COLO829 (cell line): ENCODE measurements at regions not wholly inside any gene's neighbourhood (a gene's known extent, or its start where the extent isn't known, plus 50 kb on each side); places are given as distances from the start of the nearest gene placed in this dataset.

Experiments used
- DNase-seq: peaks from one replicate; pipeline ENCODE4 v3.0.0; 2012; ENCODE audit warnings: low spot score

DNA sequence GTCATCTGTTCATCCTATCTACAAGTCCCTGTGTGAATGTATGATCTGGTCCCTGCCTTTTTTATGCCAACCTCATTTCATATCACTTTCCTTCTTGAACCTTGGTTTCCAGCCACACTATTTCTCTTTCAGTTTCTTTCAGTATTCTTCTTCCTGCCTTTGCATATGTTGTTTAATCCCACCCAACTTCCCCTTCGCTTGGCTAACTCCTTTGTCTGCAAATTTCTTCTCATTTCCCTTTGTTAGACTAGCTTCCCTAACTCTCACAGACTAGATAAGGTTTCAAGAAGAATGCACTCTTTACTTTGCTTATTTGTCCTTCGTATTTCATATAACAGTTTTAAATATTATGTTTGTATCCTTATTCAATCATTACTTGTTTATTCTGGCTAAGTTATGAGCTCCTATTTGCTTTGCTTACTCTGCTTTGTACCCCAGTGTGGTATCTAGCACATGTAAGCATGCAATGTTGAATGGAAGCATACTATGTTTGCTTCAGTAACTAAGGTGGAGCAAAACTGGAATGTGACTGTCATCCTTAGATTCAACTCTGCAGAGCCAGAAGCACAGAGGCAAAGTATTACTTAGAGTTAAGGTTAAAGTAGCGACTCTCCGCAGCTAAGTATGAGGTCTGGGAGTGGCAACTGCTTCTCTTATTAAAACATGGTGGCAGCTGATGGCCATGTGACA lies 681.3 kb downstream of the CPS1 start:
- DNase-seq, result no peak

DNA sequence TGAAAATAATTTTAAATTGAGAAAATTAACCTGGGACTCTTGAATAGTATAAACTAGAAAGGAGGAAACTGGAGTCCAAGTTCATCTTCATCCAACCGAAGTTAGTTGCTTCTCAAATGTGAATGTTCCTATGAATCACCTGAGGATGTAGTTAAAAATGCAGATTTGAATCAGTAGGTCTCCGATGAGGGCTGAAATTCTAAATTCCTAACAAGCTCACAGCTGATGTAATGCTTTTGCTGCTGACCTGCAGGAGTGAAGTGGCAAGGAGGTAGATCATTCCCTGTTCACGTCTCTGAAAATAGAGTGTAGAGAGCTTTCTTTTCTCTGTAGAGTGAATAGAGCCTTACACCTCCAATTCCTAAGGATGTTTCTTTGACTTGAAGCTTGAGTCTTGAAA lies 685.5 kb downstream of the CPS1 start:
- DNase-seq, result no peak

DNA sequence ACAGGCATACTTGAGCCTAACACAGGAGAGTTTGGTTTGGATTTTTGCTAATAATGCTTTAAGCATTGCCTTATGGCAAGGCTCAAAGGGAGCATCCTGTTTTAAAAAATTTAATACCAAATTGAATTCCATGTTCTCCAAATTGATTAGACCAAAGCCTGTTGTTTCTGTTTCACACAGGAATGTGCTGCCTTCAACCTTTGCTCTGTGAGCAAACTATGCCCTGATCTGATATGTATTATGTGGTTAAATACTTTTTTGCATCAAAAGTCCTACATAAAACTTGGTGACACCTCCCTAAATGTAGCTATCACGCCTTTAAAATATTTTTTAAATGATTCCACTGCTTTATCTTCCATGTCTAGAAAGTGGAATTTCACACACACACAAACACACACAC lies 691.4 kb downstream of the CPS1 start:
- DNase-seq, result no peak

DNA sequence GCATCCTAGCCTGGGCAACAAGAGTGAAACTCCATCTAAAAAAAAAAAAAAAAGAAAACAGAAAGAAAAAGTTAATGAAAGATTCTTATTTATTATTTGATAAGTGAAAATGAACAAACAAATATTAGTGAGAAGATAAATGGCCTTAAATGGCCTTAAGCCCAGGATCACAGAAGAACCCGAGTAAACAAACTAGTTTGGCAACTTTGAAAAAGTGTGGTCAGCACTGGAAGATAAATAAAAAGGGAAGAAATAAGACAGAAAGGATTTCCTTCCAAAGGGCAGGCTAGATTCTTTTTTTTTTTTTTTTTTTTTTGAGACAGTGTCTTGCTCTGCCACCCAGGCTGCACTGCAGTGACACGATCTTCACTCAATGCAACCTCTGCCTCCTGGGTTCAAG lies 692.4 kb downstream of the CPS1 start:
- no peak for DNase-seq

DNA sequence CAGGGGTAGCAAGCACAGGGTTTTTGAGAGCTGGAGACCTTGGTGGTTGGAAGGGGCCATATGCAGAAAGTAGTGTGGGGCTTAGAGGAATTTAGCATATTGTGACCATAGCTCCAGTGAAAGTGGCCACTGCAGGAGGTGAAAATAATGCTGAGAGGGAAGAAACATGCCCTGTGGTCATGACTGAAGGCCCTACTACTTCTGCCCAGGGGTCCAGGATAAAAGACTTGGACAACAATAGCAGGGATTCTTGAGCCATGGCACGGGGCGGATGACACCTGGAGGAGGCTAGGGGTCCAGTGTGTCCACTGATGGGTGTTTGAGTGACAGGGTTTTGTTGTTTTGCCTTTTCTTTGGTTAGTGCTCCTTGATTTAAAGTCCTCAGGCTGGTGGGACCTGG lies 694.6 kb downstream of the CPS1 start:
- DNase-seq, result no peak

DNA sequence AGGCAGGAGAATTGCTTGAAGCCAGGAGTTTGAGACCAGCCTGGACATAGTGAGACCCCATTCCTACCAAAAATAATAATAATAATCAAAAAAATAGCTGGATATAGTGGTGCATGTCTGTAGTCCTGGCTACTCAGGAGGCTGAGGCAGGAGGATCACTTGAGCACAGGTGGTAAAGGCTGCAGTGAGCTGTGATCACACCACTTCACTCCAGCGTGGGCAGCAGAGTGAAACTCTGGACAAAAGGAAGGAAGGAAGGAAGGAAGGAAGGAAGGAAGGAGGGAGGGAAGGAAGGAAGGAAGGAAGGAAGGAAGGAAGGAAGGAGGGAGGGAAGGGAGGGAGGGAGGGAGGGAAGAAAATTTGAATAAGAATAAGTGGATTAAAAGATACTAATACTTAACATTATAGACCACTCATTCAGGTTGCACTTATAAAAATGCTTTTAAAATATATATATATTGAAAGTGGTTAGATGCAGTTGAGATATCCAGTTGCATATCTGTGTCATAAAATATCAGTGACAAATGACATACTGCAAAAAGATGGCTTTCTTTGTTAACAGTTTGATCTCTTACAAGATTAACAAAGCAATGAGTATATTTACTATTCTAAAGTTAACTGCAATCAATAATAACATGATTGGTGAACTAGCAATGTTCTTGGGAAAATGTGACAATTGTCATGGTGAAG lies 702.4 kb downstream of the CPS1 start:
- no peak for DNase-seq

DNA sequence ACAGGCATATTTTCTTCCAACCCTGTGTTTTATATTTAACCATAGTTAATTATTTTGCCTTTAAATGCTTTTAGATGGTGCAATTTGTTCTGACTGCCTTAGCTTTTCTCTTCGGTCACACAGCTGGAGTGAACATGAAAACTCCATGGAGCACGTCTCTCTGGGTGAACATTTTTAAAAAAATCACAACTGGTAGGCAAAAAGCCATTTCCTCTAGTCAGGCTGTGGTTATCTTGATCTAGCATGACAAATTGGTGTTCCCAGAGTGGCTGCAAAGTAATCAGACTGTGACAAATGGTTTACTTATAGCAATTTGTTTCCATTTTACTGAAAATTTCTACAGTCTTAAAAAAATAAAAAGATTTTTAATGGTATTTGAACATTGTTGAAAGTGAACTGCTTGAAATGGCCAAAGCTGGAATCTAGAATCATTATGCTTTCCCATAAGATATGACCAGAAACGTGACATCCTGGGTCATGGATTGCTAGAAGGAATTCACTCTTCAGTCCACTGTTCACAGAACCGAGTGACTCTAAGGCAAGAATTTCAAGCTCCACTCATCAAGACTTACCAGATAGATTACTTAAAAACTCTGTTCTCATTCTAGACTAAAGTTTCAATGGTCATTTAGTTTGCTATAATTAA lies 703.6 kb downstream of the CPS1 start:
- no peak for DNase-seq

DNA sequence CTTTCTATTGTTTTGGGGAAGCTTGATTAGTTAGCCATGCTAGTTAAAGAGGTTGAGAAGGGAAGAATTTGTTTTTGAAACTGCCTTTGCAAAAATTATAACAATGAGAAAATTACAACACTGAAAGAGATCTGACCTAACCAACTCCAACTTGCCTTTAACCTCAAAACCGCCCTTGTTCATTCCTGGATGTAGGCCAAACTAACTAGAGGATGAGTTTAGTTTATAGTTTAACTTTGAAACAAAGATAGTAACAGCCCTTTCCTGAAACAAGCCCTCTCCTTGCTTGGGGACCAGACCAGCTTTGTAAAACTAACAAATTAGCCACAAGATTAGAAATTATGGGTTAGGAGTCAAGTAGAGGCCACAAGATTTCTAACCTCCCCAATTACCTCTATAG lies 713.9 kb downstream of the CPS1 start:
- DNase-seq, result no peak

DNA sequence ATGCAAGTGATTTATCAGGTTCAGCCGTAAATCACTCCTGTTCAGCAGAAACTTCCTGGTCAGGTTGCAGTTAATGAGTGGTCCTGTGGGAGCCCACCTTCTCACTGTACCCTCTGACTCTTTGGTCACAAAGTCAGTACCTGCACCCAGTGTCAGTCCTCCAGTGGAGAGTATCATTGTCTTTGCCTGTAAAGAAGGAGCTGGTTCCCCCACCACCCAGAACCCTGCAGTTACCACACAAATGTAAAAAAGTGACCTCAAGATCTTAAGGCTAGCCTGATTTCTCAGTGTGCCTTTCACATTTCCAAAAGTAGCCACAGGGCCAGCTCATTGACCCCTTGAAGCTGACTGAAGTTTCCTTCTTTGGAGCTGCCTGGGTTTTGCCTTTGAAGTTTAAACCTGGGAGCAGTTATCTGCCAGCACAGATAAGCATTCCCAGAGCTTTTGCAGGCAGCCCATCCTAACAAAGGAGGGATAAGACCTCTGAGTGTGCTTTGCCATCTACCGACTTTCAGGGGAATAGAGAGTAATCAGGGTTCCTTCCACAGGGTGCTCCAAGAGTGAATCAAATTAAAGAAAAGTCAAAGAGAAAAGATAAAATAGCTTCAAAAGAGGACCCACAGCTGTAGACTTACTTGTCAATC lies 725.2 kb downstream of the CPS1 start:
- no peak for DNase-seq

DNA sequence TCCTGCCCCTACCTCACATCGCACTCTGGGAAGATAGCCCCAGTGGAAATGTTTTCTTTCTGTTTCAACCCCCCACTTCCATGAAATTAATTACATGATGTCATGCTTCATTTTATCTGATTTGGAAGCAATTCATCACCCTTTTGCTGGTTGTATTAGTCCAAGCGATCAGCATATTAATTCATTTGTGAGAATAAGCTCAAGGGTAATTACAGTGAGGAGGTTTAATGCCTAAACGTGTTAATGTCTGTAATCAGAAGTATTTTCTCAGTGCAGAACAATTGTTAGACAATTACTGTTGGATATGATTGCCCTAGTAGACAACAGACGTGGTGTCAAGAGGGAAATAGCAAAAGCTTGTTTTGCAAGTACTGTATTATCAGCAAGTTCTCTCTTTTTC lies 746.3 kb downstream of the CPS1 start:
- no peak for DNase-seq

DNA sequence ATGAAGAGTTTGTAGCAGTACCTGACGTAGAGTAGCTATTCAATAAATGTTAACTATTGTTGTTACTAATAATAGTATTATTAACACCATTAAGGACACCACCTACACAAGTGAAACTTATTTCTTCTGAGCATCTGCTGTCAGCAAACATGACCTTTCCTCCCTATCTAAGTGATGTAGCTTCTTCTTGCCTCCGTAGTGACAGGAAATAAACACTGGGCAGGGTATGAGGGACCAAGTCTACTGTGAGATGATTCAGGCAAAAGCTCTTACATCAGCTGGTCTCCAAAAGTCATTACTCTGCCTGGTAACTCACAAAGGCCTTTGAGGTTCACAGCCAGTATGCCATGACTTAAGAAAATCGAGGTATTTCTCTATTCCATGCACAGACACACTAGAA lies 750.5 kb downstream of the CPS1 start:
- no peak for DNase-seq
